Pancreas (tissue), 10 donors: ENCODE measurements at regions not wholly inside any gene's neighbourhood (a gene's known extent, or its start where the extent isn't known, plus 50 kb on each side); places are given as distances from the start of the nearest gene placed in this dataset.

Experiments
- ATAC-seq, 4 donors: fragments of 200-7000 bp; cut with Tn5 transposase; one replicate each; pipeline versions ENCODE4 v1.8.0 to v1.9.1; 2020; ENCODE audit warnings: mild to moderate bottlenecking in 4 of 4, moderate library complexity in 4 of 4
- DNase-seq, 6 donors: peaks; one replicate each; pipeline ENCODE4 v3.0.0-alpha.2; 2020
- FAIRE-seq: peaks from 2 replicates; lab custom pipeline; 2012; peaks lifted over from hg19 to GRCh38; lab: Jason Lieb, UNC
- H3K27ac ChIP-seq, 4 donors: fragments of 200-600 bp; sonication (generic); 1 replicate in 3 of 4; 2 replicates in 1 of 4; pipeline versions ENCODE4 v1.5.0 to v1.8.0; 2020
- H3K27me3 ChIP-seq, 4 donors: fragments of 200-600 bp; one replicate each; pipeline ENCODE4 v1.8.0; 2021
- H3K36me3 ChIP-seq, 3 donors: fragments of 200-600 bp; sonication (generic) in 1 of 3; one replicate each; pipeline versions ENCODE4 v1.5.0 to v1.8.0; 2020 to 2021
- H3K4me1 ChIP-seq, 3 donors: fragments of 200-600 bp; one replicate each; pipeline ENCODE4 v1.8.0; 2021
- H3K4me3 ChIP-seq, 4 donors: fragments of 200-600 bp; sonication (generic) in 2 of 4; one replicate each; pipeline versions ENCODE4 v1.5.0 to v1.8.0; 2020 to 2021
- H3K9me3 ChIP-seq, 4 donors: fragments of 200-600 bp; one replicate each; pipeline ENCODE4 v1.8.0; 2021
- CTCF ChIP-seq, 4 donors: fragments of 200-600 bp; sonication (generic) in 3 of 4; IDR thresholded peaks; one replicate each; pipeline versions ENCODE4 v1.5.0 to v1.8.0; 2021; ENCODE audit warnings: antibody characterized with exemption in 4 of 4
- WGBS, 2 donors: extraction: QIAGEN DNeasy Blood & Tissue Kit; methylation state at CpG; one replicate each; pipeline ENCODE4 v1.1.7; 2013; 5-methylcytosine and 5-hydroxymethylcytosine counted together
- intact Hi-C, 3 donors: fragments of 100-400 bp; cut with DNase I; formaldehyde crosslinking; loops; one replicate each; pipeline versions ENCODE4 v1.11.1 to v1.14.2; 2022
- donor health status: healthy with polysubstance abuse.
- donor health status: DM: no; HTN: no; CAD: no; lungs with moderate emphysema.
- donor health status: DM: no; HTN: no; CAD: no.
- donor health status: control.
- donor health status: control.
- donor health status: Bipolar disorder and iron deficiency.
- donor health status: DM: yes; HTN: yes; CAD: no.
- donor health status: DM: no; HTN: no; CAD: no.
- donor health status: DM: no; HTN: no; CAD: no.
- donor health status: DM: yes; HTN: yes; CAD: no.

GRCh38 chr4:24321616-24322015 is 262.7 kb downstream of the DHX15 start:
- no peak for FAIRE-seq
- H3K4me3 ChIP-seq = no peak overlapping the region
- H3K9me3 ChIP-seq = no peaks in the 10 kb centered on the region
- intact Hi-C loops = no loop called here
- ATAC-seq = no peak
- no peak overlapping the region for H3K27ac ChIP-seq
- DNase-seq = no peak
- no peaks in the 10 kb centered on the region for H3K27me3 ChIP-seq
- H3K4me1 ChIP-seq = no peaks in the 10 kb centered on the region
- TF ChIP-seq CTCF (IDR thresholded peaks at IDR 0.05) = no peak
- H3K36me3 ChIP-seq = no peaks in the 10 kb centered on the region
- WGBS, 2 donors = 53 to 65% methylated on average over 6 of the region's 6 CpGs

GRCh38 chr4:24321131-24321530 is 263.2 kb downstream of the DHX15 start:
- 70 to 76% methylated on average over 6 of the region's 6 CpGs for WGBS, 2 donors

GRCh38 chr4:24319387-24319786 is 265.0 kb downstream of the DHX15 start:
- H3K4me1 ChIP-seq = no peaks in the 10 kb centered on the region
- no peak for FAIRE-seq
- no peak for DNase-seq
- no peak for TF ChIP-seq CTCF (IDR thresholded peaks at IDR 0.05)
- no peaks in the 10 kb centered on the region for H3K27me3 ChIP-seq
- H3K4me3 ChIP-seq = no peak overlapping the region
- H3K27ac ChIP-seq = no peak overlapping the region
- no peaks in the 10 kb centered on the region for H3K9me3 ChIP-seq
- WGBS, 2 donors = 62 to 63% methylated on average over 5 of the region's 5 CpGs
- no peaks in the 10 kb centered on the region for H3K36me3 ChIP-seq
- intact Hi-C loops = no loop called here
- no peak for ATAC-seq

More at GRCh38 chr4:24321131-24321530, 263.2 kb downstream of the DHX15 start:
- no peak for ATAC-seq
- FAIRE-seq = no peak
- Histone ChIP-seq H3K36me3 (no peaks in the 10 kb centered on the region), H3K4me3 (no peak overlapping the region), H3K9me3 (no peaks in the 10 kb centered on the region), H3K27me3 (no peaks in the 10 kb centered on the region), H3K4me1 (no peaks in the 10 kb centered on the region), H3K27ac (no peak overlapping the region)
- intact Hi-C loops = no loop called here
- no peak for TF ChIP-seq CTCF (IDR thresholded peaks at IDR 0.05)
- DNase-seq = no peak

GRCh38 chr4:24315056-24315455 is 269.3 kb downstream of the DHX15 start:
- no peak for ATAC-seq
- no peak overlapping the region for H3K27ac ChIP-seq
- no peak for TF ChIP-seq CTCF (IDR thresholded peaks at IDR 0.05)
- 80 to 96% methylated on average over 1 of the region's 1 CpG for WGBS, 2 donors
- no peaks in the 10 kb centered on the region for H3K27me3 ChIP-seq
- no peaks in the 10 kb centered on the region for H3K4me1 ChIP-seq
- no peak for FAIRE-seq
- H3K36me3 ChIP-seq = no peaks in the 10 kb centered on the region
- no peak for DNase-seq
- H3K9me3 ChIP-seq = no peaks in the 10 kb centered on the region
- intact Hi-C loops = no loop called here
- H3K4me3 ChIP-seq = no peak overlapping the region

- intact Hi-C loops = no loop called here
- Histone ChIP-seq H3K4me3 (no peak overlapping the region), H3K27me3 (no peaks in the 10 kb centered on the region), H3K27ac (no peak overlapping the region), H3K36me3 (no peaks in the 10 kb centered on the region), H3K9me3 (no peaks in the 10 kb centered on the region), H3K4me1 (no peaks in the 10 kb centered on the region)
- FAIRE-seq (no peak), ATAC-seq (no peak), DNase-seq (no peak)
- WGBS, 2 donors = 62 to 73% methylated on average over 3 of the region's 3 CpGs
- TF ChIP-seq CTCF (IDR thresholded peaks at IDR 0.05) = no peak
Measured at GRCh38 chr4:24312261-24312913, 272.0 kb downstream of the DHX15 start.
